ENCODE measurements at regions not wholly inside any gene's neighbourhood (a gene's known extent, or its start where the extent isn't known, plus 50 kb on each side); places are given as distances from the start of the nearest gene placed in this dataset.

- no peaks in the 10 kb centered on the region for H3K9me3 ChIP-seq (ENCODE audit: low read length)
- H3F3A ChIP-seq (ENCODE audit: insufficient read depth, low read length, poor library complexity, severe bottlenecking) = no peaks in the 10 kb centered on the region
- peak overlapping the region; percentile 82 for H3K9ac ChIP-seq (ENCODE audit: low read length)
- H3K27me3 ChIP-seq (ENCODE audit: insufficient read depth, low read depth, low read length) = no peaks in the 10 kb centered on the region
- no peaks in the 10 kb centered on the region for H3K36me3 ChIP-seq (ENCODE audit: insufficient read depth, low read length)
- TF ChIP-seq RAD21 (conservative IDR thresholded peaks at IDR 0.05) (no peak), EZH2 (IDR thresholded peaks at IDR 0.05; ENCODE audit: borderline replicate concordance, insufficient read depth, low read length, poor library complexity, severe bottlenecking) (no peak), MXI1 (conservative IDR thresholded peaks at IDR 0.05; ENCODE audit: poor library complexity, severe bottlenecking) (no peak), POLR2AphosphoS5 (IDR thresholded peaks at IDR 0.05) (no peak), EP300 (conservative IDR thresholded peaks at IDR 0.05; ENCODE audit: poor library complexity, severe bottlenecking) (no peak), TAF1 (IDR thresholded peaks at IDR 0.05; ENCODE audit: low read depth) (no peak), SMC3 (conservative IDR thresholded peaks at IDR 0.05; ENCODE audit: poor library complexity) (no peak), CTCF (IDR thresholded peaks at IDR 0.05; ENCODE audit: poor library complexity, severe bottlenecking) (no peak)
- TF ChIP-seq, protein P1, sequence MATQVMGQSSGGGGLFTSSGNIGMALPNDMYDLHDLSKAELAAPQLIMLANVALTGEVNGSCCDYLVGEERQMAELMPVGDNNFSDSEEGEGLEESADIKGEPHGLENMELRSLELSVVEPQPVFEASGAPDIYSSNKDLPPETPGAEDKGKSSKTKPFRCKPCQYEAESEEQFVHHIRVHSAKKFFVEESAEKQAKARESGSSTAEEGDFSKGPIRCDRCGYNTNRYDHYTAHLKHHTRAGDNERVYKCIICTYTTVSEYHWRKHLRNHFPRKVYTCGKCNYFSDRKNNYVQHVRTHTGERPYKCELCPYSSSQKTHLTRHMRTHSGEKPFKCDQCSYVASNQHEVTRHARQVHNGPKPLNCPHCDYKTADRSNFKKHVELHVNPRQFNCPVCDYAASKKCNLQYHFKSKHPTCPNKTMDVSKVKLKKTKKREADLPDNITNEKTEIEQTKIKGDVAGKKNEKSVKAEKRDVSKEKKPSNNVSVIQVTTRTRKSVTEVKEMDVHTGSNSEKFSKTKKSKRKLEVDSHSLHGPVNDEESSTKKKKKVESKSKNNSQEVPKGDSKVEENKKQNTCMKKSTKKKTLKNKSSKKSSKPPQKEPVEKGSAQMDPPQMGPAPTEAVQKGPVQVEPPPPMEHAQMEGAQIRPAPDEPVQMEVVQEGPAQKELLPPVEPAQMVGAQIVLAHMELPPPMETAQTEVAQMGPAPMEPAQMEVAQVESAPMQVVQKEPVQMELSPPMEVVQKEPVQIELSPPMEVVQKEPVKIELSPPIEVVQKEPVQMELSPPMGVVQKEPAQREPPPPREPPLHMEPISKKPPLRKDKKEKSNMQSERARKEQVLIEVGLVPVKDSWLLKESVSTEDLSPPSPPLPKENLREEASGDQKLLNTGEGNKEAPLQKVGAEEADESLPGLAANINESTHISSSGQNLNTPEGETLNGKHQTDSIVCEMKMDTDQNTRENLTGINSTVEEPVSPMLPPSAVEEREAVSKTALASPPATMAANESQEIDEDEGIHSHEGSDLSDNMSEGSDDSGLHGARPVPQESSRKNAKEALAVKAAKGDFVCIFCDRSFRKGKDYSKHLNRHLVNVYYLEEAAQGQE (IDR thresholded peaks at IDR 0.05; ENCODE audit: borderline replicate concordance) = no peak
- peak overlapping the region; percentile 84 for H3K27ac ChIP-seq (ENCODE audit: low read length)
- H3K4me2 ChIP-seq (ENCODE audit: low read length) = peak overlapping the region; percentile 73
- H4K20me1 ChIP-seq (ENCODE audit: insufficient read depth) = no peaks in the 10 kb centered on the region
- H2AFZ ChIP-seq (ENCODE audit: low read depth, low read length) = no peak overlapping the region
- no peaks in the 10 kb centered on the region for H3K9me2 ChIP-seq (ENCODE audit: insufficient read depth, low read length)
- H3K4me3 ChIP-seq (ENCODE audit: low read length) = peak overlapping the region; percentile 74
- peaks cover 25% of the 10 kb centered on the region for H3K79me2 ChIP-seq (replicated peaks; ENCODE audit: insufficient read depth, low read length)
Observed at GRCh38 chrX:51803833-51804232, 60.6 kb downstream of the GSPT2 start.

GRCh38 chrX:51804741-51805140 is 61.5 kb downstream of the GSPT2 start:
- no peaks in the 10 kb centered on the region for H4K20me1 ChIP-seq (ENCODE audit: insufficient read depth)
- H3K9ac ChIP-seq (ENCODE audit: low read length) = no peak overlapping the region
- H2AFZ ChIP-seq (ENCODE audit: low read depth, low read length) = no peak overlapping the region
- H3K9me3 ChIP-seq (ENCODE audit: low read length) = no peaks in the 10 kb centered on the region
- TF ChIP-seq EZH2 (IDR thresholded peaks at IDR 0.05; ENCODE audit: borderline replicate concordance, insufficient read depth, low read length, poor library complexity, severe bottlenecking) = no peak
- TF ChIP-seq, protein P1 (IDR thresholded peaks at IDR 0.05; ENCODE audit: borderline replicate concordance) = no peak
- no peak for TF ChIP-seq EP300 (conservative IDR thresholded peaks at IDR 0.05; ENCODE audit: poor library complexity, severe bottlenecking)
- TF ChIP-seq CTCF (IDR thresholded peaks at IDR 0.05; ENCODE audit: poor library complexity, severe bottlenecking) = no peak
- TF ChIP-seq SMC3 (conservative IDR thresholded peaks at IDR 0.05; ENCODE audit: poor library complexity) = no peak
- no peak for TF ChIP-seq TAF1 (IDR thresholded peaks at IDR 0.05; ENCODE audit: low read depth)
- TF ChIP-seq POLR2AphosphoS5 (IDR thresholded peaks at IDR 0.05) = no peak
- no peak for TF ChIP-seq MXI1 (conservative IDR thresholded peaks at IDR 0.05; ENCODE audit: poor library complexity, severe bottlenecking)
- TF ChIP-seq RAD21 (conservative IDR thresholded peaks at IDR 0.05) = no peak
- peaks cover 29% of the 10 kb centered on the region for H3K79me2 ChIP-seq (replicated peaks; ENCODE audit: insufficient read depth, low read length)
- H3K9me2 ChIP-seq (ENCODE audit: insufficient read depth, low read length) = no peaks in the 10 kb centered on the region
- no peak overlapping the region for H3K4me2 ChIP-seq (ENCODE audit: low read length)
- no peaks in the 10 kb centered on the region for H3K27me3 ChIP-seq (ENCODE audit: insufficient read depth, low read depth, low read length)
- H3K4me3 ChIP-seq (ENCODE audit: low read length) = peak overlapping the region; percentile 74
- no peaks in the 10 kb centered on the region for H3K36me3 ChIP-seq (ENCODE audit: insufficient read depth, low read length)
- H3K27ac ChIP-seq (ENCODE audit: low read length) = no peak overlapping the region
- H3F3A ChIP-seq (ENCODE audit: insufficient read depth, low read length, poor library complexity, severe bottlenecking) = no peaks in the 10 kb centered on the region

All from neural cell (in vitro differentiated cells).